Heart left ventricle (tissue), 16 donors: ENCODE measurements at regions not wholly inside any gene's neighbourhood (a gene's known extent, or its start where the extent isn't known, plus 50 kb on each side); places are given as distances from the start of the nearest gene placed in this dataset.
"Not testable (repeated sequence)": the region's sequence is repeated elsewhere in the genome, so short reads cannot be mapped to it uniquely, and the experiment has no call there.

ENCODE experiments used
- ATAC-seq, 4 donors: fragments of 200-7000 bp; cut with Tn5 transposase; one replicate each; pipeline ENCODE4 v1.9.1; 2020 to 2022; ENCODE audit warnings: moderate library complexity in 4 of 4, mild to moderate bottlenecking in 3 of 4, moderate number of reproducible peaks in 1 of 4
- DNase-seq, 5 donors: peaks; one replicate each; pipeline ENCODE4 v3.0.0-alpha.2; 2020
- H3K27ac ChIP-seq, 12 donors: fragments of 200-600 bp; sonication (generic) in 4 of 12; one replicate each; pipeline versions ENCODE4 v1.5.0 to v1.8.0; 2016 to 2022; ENCODE audit warnings: mild to moderate bottlenecking in 2 of 12
- H3K27me3 ChIP-seq, 9 donors: fragments of 200-600 bp; sonication (generic) in 2 of 9; one replicate each; pipeline versions ENCODE4 v1.5.1 to v1.8.0; 2016 to 2022; ENCODE audit warnings: mild to moderate bottlenecking in 3 of 9
- H3K36me3 ChIP-seq, 9 donors: fragments of 200-600 bp; sonication (generic) in 2 of 9; one replicate each; pipeline versions ENCODE4 v1.5.0 to v1.8.0; 2018 to 2022; ENCODE audit warnings: mild to moderate bottlenecking in 2 of 9
- H3K4me1 ChIP-seq, 12 donors: fragments of 200-600 bp; sonication (generic) in 4 of 12; one replicate each; pipeline versions ENCODE4 v1.5.0 to v1.8.0; 2016 to 2022; ENCODE audit warnings: mild to moderate bottlenecking in 3 of 12
- H3K4me3 ChIP-seq, 12 donors: fragments of 200-600 bp; sonication (generic) in 4 of 12; one replicate each; pipeline versions ENCODE4 v1.5.0 to v1.8.0; 2017 to 2022; ENCODE audit warnings: mild to moderate bottlenecking in 9 of 12, moderate library complexity in 4 of 12
- H3K9me3 ChIP-seq, 12 donors: fragments of 200-600 bp; sonication (generic) in 4 of 12; one replicate each; pipeline versions ENCODE4 v1.5.0 to v1.8.0; 2016 to 2022; ENCODE audit warnings: mild to moderate bottlenecking in 1 of 12
- POLR2A ChIP-seq, 2 donors: fragments of 450-650 bp; IDR thresholded peaks; one replicate each; pipeline ENCODE4 v1.6.1; 2017; ENCODE audit warnings: antibody characterized with exemption in 2 of 2, mild to moderate bottlenecking in 2 of 2, moderate library complexity in 2 of 2
- WGBS, 4 donors: extraction: QIAGEN DNeasy Blood & Tissue Kit in 2 of 4; methylation state at CpG; one replicate each; pipeline versions ENCODE4 v1.1.5 to v1.1.7; 2013 to 2018; 5-methylcytosine and 5-hydroxymethylcytosine counted together
- intact Hi-C, 10 donors: fragments of 100-400 bp; cut with DNase I; formaldehyde crosslinking; loops; one replicate each; pipeline versions ENCODE4 v1.11.1 to v1.14.2; 2022
- TF ChIP-seq, protein P1 (sequence below), 12 donors: fragments of 200-600 bp; sonication (generic) in 4 of 12; IDR thresholded peaks; one replicate each; pipeline versions ENCODE4 v1.5.0 to v1.8.0; 2018 to 2022; ENCODE audit warnings: antibody characterized with exemption in 12 of 12, mild to moderate bottlenecking in 5 of 12
- donor health status: ischemic (EF 13 %, LVEDD 7.1; RV severe dilation, severe dysfunction).
- donor health status: healthy with polysubstance abuse.
- donor health status: DM: no; HTN: yes; CAD: no.
- donor health status: DM: no; HTN: no; CAD: no.
- donor health status: ischemic (EF 25% LVEDD 6.9; RV normal size, moderate dysfunction).
- donor health status: ischemic (EF 25% LVEDD 5.7; RV mildly dilated, moderate dysfunction).
- donor health status: healthy.
- donor health status: DM: yes; HTN: yes; CAD: no.
- donor health status: ischemic (EF 35%, LVEDD 5.7; RV mildly dilated, moderate dysfunction).
- donor health status: nonischemic (EF 11% LVEDD 7.7; RV severe dilation, severe dysfunction).
- donor health status: DM: yes; HTN: yes; CAD: no.
- donor health status: PGD.
- donor health status: ischemic (EF 29% LVEDD 5.4; RV normal size, mild dysfunction).
- donor health status: nonischemic (EF 23%, LVEDD 6.1; RV moderate dilation, normal function).

DNA sequence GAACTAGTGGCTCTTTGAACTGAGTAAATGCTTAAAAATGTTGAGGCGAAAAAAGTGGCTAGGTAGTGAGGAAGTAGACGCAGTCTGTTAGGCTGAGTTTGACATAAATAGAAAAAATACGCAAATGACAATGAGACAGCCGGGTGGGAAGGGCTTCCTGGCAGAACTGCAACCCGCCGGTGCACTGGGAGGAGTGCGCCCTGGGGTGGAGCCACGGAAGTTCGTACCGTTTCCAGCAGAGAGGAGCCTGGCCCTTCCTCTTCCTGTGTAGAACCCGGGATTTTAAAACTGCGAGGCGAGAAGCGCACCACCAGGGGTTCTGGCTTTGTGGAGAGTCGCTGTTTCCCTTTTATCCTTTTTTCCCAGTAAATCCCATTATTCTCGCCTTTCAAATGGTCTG, 602.6 kb downstream of the PYDC2 start:
- intact Hi-C loops: no loop called here
- H3K9me3 ChIP-seq: no peaks in the 10 kb centered on the region
- H3K27ac ChIP-seq: peak overlapping the region in 9 of 12 donors; percentile 34 to 76 (median 53)
- ATAC-seq: peak; percentile 77 to 99 (median 88)
- no peaks in the 10 kb centered on the region for H3K36me3 ChIP-seq
- H3K4me3 ChIP-seq: peak overlapping the region in 7 of 12 donors; percentile 7 to 31 (median 23)
- H3K4me1 ChIP-seq: no peaks in the 10 kb centered on the region
- H3K27me3 ChIP-seq: no peaks in the 10 kb centered on the region
- TF ChIP-seq POLR2A (IDR thresholded peaks at IDR 0.05): no peak
- TF ChIP-seq, protein P1, sequence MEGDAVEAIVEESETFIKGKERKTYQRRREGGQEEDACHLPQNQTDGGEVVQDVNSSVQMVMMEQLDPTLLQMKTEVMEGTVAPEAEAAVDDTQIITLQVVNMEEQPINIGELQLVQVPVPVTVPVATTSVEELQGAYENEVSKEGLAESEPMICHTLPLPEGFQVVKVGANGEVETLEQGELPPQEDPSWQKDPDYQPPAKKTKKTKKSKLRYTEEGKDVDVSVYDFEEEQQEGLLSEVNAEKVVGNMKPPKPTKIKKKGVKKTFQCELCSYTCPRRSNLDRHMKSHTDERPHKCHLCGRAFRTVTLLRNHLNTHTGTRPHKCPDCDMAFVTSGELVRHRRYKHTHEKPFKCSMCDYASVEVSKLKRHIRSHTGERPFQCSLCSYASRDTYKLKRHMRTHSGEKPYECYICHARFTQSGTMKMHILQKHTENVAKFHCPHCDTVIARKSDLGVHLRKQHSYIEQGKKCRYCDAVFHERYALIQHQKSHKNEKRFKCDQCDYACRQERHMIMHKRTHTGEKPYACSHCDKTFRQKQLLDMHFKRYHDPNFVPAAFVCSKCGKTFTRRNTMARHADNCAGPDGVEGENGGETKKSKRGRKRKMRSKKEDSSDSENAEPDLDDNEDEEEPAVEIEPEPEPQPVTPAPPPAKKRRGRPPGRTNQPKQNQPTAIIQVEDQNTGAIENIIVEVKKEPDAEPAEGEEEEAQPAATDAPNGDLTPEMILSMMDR (IDR thresholded peaks at IDR 0.05): peak in 4 of 12 donors; percentile 11 to 34 (median 21)
- DNase-seq: peak; percentile 39 to 77 (median 66)
- 30 to 51% (median 40%) methylated on average over 14 to 16 of the region's 16 CpGs for WGBS, 4 donors

DNA sequence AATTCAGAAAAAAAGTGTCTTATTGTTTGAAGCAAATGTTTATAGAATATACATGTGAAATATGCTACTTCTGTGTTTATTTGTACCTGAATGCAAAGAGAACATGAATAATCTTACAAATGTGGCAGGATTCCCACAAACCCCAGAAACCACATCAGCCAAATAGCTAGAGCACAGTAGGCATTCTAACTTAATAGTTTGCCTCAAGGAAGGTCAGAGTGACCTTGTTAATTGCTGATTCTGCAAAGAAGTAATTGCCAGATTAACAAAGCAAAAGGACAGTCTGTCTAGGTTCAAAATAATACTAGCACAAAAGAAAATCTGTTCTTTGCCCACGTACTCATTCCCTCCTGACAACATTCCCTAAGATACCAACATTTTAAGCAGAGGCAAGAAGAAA, 604.0 kb downstream of the PYDC2 start:
- no peak overlapping the region for H3K27ac ChIP-seq
- H3K4me1 ChIP-seq: no peaks in the 10 kb centered on the region
- WGBS, 4 donors: 65 to 86% (median 81%) methylated on average over 1 of the region's 1 CpG
- no peak overlapping the region for H3K4me3 ChIP-seq
- ATAC-seq (no peak), DNase-seq (no peak)
- TF ChIP-seq, protein P1 (IDR thresholded peaks at IDR 0.05): no peak
- TF ChIP-seq POLR2A (IDR thresholded peaks at IDR 0.05): no peak
- intact Hi-C loops: no loop called here
- no peaks in the 10 kb centered on the region for H3K36me3 ChIP-seq
- H3K27me3 ChIP-seq: no peaks in the 10 kb centered on the region
- no peaks in the 10 kb centered on the region for H3K9me3 ChIP-seq

DNA sequence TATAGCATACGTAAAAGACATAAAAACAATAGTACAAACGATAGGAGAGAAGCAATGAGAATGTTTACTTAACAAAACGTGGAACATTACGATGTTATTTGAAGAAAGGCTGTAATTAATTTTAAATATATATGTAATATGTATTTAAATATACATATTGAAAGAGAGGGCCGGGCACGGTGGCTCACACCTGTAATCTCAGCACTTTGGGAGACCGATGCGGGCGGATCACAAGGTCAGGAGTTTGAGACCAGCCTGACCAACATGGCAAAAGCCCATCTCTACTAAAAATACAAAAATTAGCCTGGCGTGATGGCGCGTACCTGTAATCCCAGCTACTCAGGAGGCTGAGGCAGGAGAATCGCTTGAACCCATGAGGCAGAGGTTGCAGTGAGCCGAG, 605.3 kb downstream of the PYDC2 start:
- H3K27ac ChIP-seq, ATAC-seq, H3K4me1 ChIP-seq, H3K4me3 ChIP-seq, H3K36me3 ChIP-seq, intact Hi-C loops, H3K27me3 ChIP-seq, H3K9me3 ChIP-seq, DNase-seq: not testable (repeated sequence)
- 93 to 98% (median 95%) methylated on average over 14 of the region's 14 CpGs for WGBS, 4 donors

DNA sequence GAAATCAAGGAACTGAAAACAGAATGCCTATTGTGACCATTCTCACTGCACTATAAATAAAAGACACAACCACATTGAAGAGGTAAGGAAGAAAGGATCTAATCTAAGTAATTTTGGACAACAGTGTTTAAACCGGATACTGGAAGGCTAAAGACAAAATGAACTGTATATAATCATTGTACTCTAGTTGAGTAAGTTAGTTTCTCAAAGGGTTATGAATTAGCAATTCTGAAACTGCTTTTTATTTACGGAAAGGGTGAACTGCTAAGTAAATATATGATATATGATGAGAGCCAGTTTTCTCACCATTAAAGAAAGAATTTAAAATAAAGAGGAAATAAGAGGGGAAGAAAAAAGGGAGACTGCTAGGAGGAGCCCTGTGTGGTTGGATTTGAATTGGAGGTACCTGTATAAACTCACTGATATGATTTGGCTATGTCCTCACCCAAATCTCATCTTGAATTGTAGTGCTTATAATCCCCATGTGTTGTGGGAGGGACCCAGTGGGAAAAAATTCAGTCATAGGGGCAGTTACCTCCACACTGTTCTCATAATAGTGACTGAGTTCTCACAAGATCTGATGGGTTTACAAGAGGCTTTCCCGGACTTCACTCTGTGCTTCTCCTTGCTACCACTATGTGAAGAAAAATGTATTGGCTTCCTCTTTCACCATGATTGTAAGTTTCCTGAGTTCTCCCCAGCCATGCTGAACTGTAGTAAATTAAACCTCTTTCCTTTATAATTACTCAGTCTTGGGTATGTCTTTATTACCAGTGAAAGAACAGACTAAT, 607.7 kb downstream of the PYDC2 start:
- Histone ChIP-seq H3K27ac (no peak overlapping the region), H3K4me3 (no peak overlapping the region), H3K36me3 (no peaks in the 10 kb centered on the region), H3K27me3 (no peaks in the 10 kb centered on the region), H3K9me3 (no peaks in the 10 kb centered on the region), H3K4me1 (no peaks in the 10 kb centered on the region)
- 74 to 83% (median 79%) methylated on average over 3 of the region's 3 CpGs for WGBS, 4 donors
- DNase-seq (no peak), ATAC-seq (no peak)
- no peak for TF ChIP-seq POLR2A (IDR thresholded peaks at IDR 0.05)
- TF ChIP-seq, protein P1 (IDR thresholded peaks at IDR 0.05): no peak
- intact Hi-C loops: no loop called here
